Suprapubic skin (tissue), 4 donors: ENCODE measurements at regions not wholly inside any gene's neighbourhood (a gene's known extent, or its start where the extent isn't known, plus 50 kb on each side); places are given as distances from the start of the nearest gene placed in this dataset.

ENCODE experiments used
- DNase-seq, 2 donors: peaks; one replicate each; pipeline ENCODE4 v3.0.0-alpha.2; 2019; ENCODE audit warnings: low spot score in 2 of 2
- H3K27ac ChIP-seq: fragments of 200-600 bp; sonication (generic); one replicate; pipeline ENCODE4 v1.5.1; 2019
- H3K27me3 ChIP-seq: fragments of 200-600 bp; sonication (generic); one replicate; pipeline ENCODE4 v1.5.1; 2019
- H3K36me3 ChIP-seq: fragments of 200-600 bp; sonication (generic); one replicate; pipeline ENCODE4 v1.5.1; 2019
- H3K4me1 ChIP-seq: fragments of 200-600 bp; sonication (generic); one replicate; pipeline ENCODE4 v1.5.1; 2019
- H3K4me3 ChIP-seq: fragments of 200-600 bp; sonication (generic); one replicate; pipeline ENCODE4 v1.5.1; 2019; ENCODE audit warnings: mild to moderate bottlenecking
- H3K9me3 ChIP-seq: fragments of 200-600 bp; sonication (generic); one replicate; pipeline ENCODE4 v1.5.1; 2019
- EP300 ChIP-seq: sonication (generic); formaldehyde crosslinking; IDR thresholded peaks from one replicate; pipeline ENCODE4 v1.6.1; 2017; ENCODE audit warnings: antibody characterized with exemption
- POLR2A ChIP-seq, 2 donors: fragments of 450-650 bp; IDR thresholded peaks; one replicate each; pipeline ENCODE4 v1.6.1; 2017; ENCODE audit warnings: antibody characterized with exemption in 2 of 2, mild to moderate bottlenecking in 2 of 2, moderate library complexity in 2 of 2
- POLR2AphosphoS5 ChIP-seq, 3 donors: sonication (generic); formaldehyde crosslinking; IDR thresholded peaks; one replicate each; pipeline ENCODE4 v1.6.1; 2017; ENCODE audit warnings: antibody characterized with exemption in 3 of 3
- WGBS: methylation state at CpG from one replicate; pipeline ENCODE4 v1.1.5; 2018; 5-methylcytosine and 5-hydroxymethylcytosine counted together
- TF ChIP-seq, protein P1 (sequence below), 2 donors: fragments of 200-600 bp in 1 of 2; fragments of 450-650 bp in 1 of 2; sonication (generic) in 1 of 2; IDR thresholded peaks; one replicate each; pipeline ENCODE4 v1.5.1; 2016 to 2019; ENCODE audit warnings: antibody characterized with exemption in 2 of 2, mild to moderate bottlenecking in 1 of 2, moderate library complexity in 1 of 2

DNA sequence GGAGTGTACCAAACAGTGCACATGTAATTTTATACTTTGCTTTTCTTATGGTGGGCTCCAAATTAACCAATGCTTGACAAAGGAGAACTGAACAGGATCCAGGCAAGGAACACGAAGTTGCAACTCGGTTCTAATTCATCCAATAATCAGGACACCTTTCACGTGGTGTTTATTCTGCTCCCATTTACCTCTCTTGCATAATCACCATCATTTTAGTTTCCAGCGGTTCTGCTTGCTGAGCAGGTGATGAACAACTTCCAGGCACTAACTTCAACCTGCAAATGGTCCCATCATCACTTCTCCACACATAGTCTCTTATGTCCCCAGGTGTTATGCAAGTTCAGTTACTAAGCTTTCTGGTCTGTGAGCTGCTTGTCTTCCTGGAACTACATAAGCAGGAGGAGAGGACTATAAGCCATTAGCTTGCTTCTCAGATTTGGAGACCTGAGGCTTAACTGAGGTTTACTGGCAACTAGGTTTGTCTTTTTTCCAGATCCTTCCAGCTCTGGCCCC, 326.8 kb upstream of the SLC30A5 start:
- no peak overlapping the region for H3K4me3 ChIP-seq
- no peaks in the 10 kb centered on the region for H3K4me1 ChIP-seq
- 90% methylated on average over 4 of the region's 4 CpGs for WGBS
- H3K27me3 ChIP-seq = no peaks in the 10 kb centered on the region
- TF ChIP-seq EP300 (no peak), POLR2A (IDR thresholded peaks at IDR 0.05) (no peak), POLR2AphosphoS5 (IDR thresholded peaks at IDR 0.05) (no peak)
- TF ChIP-seq, protein P1, sequence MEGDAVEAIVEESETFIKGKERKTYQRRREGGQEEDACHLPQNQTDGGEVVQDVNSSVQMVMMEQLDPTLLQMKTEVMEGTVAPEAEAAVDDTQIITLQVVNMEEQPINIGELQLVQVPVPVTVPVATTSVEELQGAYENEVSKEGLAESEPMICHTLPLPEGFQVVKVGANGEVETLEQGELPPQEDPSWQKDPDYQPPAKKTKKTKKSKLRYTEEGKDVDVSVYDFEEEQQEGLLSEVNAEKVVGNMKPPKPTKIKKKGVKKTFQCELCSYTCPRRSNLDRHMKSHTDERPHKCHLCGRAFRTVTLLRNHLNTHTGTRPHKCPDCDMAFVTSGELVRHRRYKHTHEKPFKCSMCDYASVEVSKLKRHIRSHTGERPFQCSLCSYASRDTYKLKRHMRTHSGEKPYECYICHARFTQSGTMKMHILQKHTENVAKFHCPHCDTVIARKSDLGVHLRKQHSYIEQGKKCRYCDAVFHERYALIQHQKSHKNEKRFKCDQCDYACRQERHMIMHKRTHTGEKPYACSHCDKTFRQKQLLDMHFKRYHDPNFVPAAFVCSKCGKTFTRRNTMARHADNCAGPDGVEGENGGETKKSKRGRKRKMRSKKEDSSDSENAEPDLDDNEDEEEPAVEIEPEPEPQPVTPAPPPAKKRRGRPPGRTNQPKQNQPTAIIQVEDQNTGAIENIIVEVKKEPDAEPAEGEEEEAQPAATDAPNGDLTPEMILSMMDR (IDR thresholded peaks at IDR 0.05) = no peak
- H3K9me3 ChIP-seq = no peaks in the 10 kb centered on the region
- no peak overlapping the region for H3K27ac ChIP-seq
- DNase-seq = no peak
- H3K36me3 ChIP-seq = no peaks in the 10 kb centered on the region

DNA sequence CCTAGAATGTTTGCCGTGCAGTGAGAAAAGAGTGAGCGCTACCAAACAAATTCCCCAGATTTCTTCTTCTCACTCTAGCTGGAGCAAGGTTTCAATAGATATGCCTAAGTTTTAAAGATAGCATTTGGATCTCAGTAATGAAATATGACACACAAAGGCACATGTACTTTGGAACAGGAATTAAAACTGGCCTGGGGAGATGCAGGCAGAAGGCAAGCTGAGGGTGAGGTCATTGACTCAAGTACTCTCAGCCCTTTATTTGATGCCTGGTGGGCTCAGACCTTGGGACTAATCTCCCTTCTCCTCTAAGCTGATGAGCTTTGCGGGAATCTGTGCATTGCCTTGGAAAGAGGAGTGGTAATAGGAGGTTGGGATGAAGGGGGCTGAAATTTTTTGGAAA, 323.3 kb upstream of the SLC30A5 start:
- Histone ChIP-seq H3K36me3 (no peaks in the 10 kb centered on the region), H3K4me1 (no peaks in the 10 kb centered on the region), H3K27me3 (no peaks in the 10 kb centered on the region), H3K27ac (no peak overlapping the region), H3K4me3 (no peak overlapping the region), H3K9me3 (no peaks in the 10 kb centered on the region)
- 97% methylated on average over 3 of the region's 3 CpGs for WGBS
- TF ChIP-seq POLR2A (IDR thresholded peaks at IDR 0.05) = no peak
- no peak for TF ChIP-seq EP300
- no peak for DNase-seq

DNA sequence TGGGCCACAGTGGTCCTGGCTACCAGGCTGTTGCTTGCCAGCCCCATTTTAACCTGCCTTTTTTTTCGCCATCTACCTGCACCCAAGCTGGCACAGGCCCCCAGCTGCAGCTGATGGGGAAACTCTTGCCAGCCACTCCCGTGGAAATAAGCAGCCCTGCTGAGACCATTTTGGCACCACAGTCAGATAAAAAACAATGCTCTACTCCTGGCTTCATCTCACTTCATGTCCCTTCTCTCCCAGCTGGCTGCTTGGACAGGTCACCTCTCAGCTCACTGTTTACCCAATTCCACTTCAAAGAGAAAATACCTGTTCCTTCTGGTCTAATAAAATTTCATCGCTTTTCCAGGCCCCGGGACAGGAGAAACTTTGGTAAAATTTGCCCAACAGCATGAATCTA, 322.6 kb upstream of the SLC30A5 start:
- WGBS = 75% methylated on average over 4 of the region's 4 CpGs
- no peak for DNase-seq

DNA sequence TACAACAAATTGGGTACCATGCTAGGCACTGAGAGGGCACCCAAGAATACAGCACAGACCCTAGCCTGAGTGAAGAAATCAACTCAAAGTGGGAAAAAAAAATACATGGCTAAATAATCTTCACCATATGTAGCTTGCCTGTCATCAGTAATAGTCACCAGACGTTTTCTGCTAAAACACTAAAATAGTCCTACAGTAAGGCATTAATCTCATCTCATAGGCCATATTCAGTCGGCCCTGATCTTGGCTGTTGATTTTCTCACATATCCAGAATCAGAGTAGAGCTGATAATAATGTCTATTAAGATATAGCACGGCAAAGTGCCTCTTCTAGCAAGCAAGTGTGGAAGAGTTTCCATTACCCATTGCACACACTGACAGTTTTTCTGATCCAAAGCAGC, 322.1 kb upstream of the SLC30A5 start:
- no peaks in the 10 kb centered on the region for H3K36me3 ChIP-seq
- no peaks in the 10 kb centered on the region for H3K27me3 ChIP-seq
- no peaks in the 10 kb centered on the region for H3K4me1 ChIP-seq
- 54% methylated on average over 3 of the region's 3 CpGs for WGBS
- no peak for DNase-seq
- H3K4me3 ChIP-seq = no peak overlapping the region
- no peaks in the 10 kb centered on the region for H3K9me3 ChIP-seq
- no peak overlapping the region for H3K27ac ChIP-seq
- TF ChIP-seq EP300 = no peak

More for the DNA sequence above, 322.6 kb upstream of the SLC30A5 start:
- no peaks in the 10 kb centered on the region for H3K9me3 ChIP-seq
- H3K4me3 ChIP-seq = no peak overlapping the region
- H3K27me3 ChIP-seq = no peaks in the 10 kb centered on the region
- no peaks in the 10 kb centered on the region for H3K36me3 ChIP-seq
- no peak overlapping the region for H3K27ac ChIP-seq
- no peaks in the 10 kb centered on the region for H3K4me1 ChIP-seq
- TF ChIP-seq POLR2AphosphoS5 (IDR thresholded peaks at IDR 0.05) (no peak), EP300 (no peak), POLR2A (IDR thresholded peaks at IDR 0.05) (no peak)
- TF ChIP-seq, protein P1 (IDR thresholded peaks at IDR 0.05) = no peak

DNA sequence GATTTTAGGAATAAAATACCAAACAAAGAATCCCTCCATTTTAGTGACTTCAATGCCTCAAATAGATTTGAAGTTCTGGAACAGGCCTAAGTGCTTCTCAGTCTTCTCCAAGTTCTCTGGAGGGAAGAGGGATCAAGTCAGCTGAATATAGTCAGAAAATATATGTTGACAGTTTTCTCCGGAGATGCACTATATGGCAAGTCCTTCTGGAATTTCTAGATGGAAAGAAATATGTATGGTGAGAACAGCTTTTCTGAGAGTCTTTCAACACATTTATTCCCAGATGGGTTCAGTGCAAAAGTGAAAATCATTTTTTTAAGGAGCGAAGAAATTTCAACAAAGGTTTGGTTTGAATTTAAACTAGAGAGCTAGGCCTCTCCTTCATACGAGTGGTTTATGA, 317.4 kb upstream of the SLC30A5 start:
- H3K4me3 ChIP-seq = no peak overlapping the region
- H3K4me1 ChIP-seq = no peaks in the 10 kb centered on the region
- no peaks in the 10 kb centered on the region for H3K36me3 ChIP-seq
- TF ChIP-seq POLR2AphosphoS5 (IDR thresholded peaks at IDR 0.05) (no peak), POLR2A (IDR thresholded peaks at IDR 0.05) (no peak), EP300 (no peak)
- TF ChIP-seq, protein P1 (IDR thresholded peaks at IDR 0.05) = no peak
- no peak overlapping the region for H3K27ac ChIP-seq
- WGBS = 94% methylated on average over 3 of the region's 3 CpGs
- no peaks in the 10 kb centered on the region for H3K9me3 ChIP-seq
- H3K27me3 ChIP-seq = no peaks in the 10 kb centered on the region
- DNase-seq = no peak

DNA sequence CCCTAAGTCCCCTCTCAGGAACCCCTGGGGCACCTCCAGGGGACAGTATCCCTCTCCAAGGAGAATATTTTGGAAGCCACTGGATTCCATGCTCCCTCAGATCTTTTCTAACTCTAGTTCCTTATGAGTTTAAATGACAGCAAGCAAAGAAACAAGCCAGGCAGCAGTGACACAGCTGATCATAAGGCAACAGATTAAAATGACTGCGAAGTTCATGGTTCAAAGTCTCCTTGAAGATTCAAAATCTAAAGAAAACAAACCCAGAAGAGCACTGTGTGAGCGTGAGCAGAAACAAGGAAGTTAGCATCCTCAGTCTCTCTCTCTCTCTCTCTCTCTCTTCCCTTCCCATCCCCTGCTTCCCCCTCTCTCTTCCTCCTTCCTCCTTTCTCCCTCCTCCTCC, 316.7 kb upstream of the SLC30A5 start:
- H3K27me3 ChIP-seq = no peaks in the 10 kb centered on the region
- WGBS = 84% methylated on average over 2 of the region's 2 CpGs
- TF ChIP-seq POLR2AphosphoS5 (IDR thresholded peaks at IDR 0.05) (no peak), POLR2A (IDR thresholded peaks at IDR 0.05) (no peak), EP300 (no peak)
- TF ChIP-seq, protein P1 (IDR thresholded peaks at IDR 0.05) = no peak
- DNase-seq = no peak
- no peak overlapping the region for H3K27ac ChIP-seq
- H3K4me1 ChIP-seq = no peaks in the 10 kb centered on the region
- H3K36me3 ChIP-seq = no peaks in the 10 kb centered on the region
- H3K4me3 ChIP-seq = no peak overlapping the region
- H3K9me3 ChIP-seq = no peaks in the 10 kb centered on the region
